T1000 (cell line): ENCODE measurements at regions not wholly inside any gene's neighbourhood (a gene's known extent, or its start where the extent isn't known, plus 50 kb on each side); places are given as distances from the start of the nearest gene placed in this dataset.
"Not testable (repeated sequence)": the region's sequence is repeated elsewhere in the genome, so short reads cannot be mapped to it uniquely, and the experiment has no call there.

Source experiments
- DNase-seq: peaks from one replicate; lab custom pipeline; 2025; ENCODE audit warnings: mixed read lengths; lab: John Stamatoyannopoulos, UW

DNA sequence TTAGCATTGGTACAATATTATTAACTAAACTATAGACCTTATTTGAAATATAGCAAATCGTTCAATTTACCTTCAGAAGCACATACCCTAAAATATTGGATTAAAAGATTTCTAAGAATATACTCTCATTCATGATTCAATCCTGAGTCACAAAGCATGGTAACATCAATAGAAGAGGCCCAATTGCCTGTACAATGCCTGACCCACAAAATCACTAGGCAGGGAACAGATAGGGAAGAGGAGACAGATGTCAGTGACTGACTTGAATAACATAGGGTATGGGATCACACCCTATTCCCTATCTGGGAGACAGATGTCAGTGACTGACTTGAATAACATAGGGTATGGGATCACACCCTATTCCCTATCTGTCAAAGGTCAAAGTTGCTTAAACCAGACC lies 611.6 kb upstream of the VRK2 start:
- no peak for DNase-seq

- no peak for DNase-seq
Measured at GRCh38 chr2:57437077-57437476, 609.5 kb upstream of the VRK2 start.

GRCh38 chr2:57440437-57440836 lies 606.2 kb upstream of the VRK2 start:
- no peak for DNase-seq

- no peak for DNase-seq
Measured at GRCh38 chr2:57443086-57443485, 603.5 kb upstream of the VRK2 start.

- DNase-seq: no peak
Measured at GRCh38 chr2:57443973-57444521, 602.6 kb upstream of the VRK2 start.

DNA sequence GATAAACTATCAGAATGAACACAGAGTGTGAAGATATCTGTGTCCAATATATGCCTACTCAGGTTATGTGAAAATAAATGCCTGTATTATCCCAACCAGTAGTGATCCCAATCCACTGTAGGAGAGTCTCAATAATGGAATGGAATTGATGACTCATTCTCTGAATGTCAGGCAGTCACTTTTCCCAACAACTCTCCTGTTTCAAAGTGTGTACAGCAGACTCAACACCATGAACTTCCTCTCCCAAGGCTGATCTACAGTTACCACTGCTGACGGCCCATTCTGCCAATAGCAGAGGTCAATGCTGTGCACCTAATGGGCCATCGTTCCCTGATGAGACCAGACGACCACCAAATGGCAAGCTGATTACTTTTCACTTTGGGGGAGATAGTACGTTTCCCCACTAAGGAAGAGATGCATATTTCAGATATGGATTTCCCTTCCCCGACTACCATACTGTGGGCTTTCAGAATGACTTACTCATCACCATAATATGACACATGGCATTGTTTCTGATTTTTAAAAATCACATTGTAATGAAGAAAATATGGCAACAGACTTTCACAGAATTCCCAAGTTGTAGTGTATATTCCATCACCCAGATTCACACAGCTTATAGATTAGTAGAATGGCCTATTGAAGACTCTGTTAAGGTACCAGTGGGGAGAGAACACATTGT lies 601.7 kb upstream of the VRK2 start:
- no peak for DNase-seq

- DNase-seq: no peak
Measured at GRCh38 chr2:57448816-57449215, 597.8 kb upstream of the VRK2 start.

DNA sequence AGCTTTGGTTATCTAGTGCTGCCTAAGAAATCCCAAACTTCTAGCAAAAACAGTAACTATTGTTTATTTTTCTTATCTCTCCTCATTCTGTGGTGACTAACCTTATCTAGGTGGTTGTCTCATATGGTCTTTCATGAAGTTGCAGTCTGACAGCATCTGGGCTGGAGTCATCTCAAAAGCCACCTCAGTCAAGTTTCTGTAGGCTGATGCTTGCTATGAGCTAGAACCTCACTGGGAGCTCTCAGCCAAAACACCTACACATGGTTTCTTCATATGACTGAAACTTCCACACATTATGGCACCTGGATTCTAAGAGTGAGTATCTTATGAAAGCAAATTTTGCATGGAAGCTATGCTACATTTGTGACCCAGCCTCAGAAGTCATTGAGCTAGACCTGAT lies 596.4 kb upstream of the VRK2 start:
- DNase-seq: no peak

DNA sequence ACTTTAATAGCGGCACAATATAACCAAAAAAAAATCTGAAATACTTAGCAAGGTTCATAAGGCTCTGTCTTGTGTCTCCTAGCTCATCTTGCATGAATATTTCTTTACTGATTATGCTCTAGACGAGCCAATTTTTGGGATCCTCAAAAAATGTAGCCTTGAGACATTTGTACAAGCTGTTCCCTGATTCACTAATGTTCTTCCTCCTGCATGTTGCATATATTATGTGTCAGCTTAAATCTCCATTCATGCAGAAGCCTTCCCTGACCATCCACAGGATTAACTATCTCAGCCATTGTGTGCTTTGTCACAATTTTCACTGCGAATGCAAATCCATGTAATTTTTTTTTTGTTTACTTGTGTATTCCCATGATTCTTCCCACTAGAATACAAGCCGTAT lies 594.0 kb upstream of the VRK2 start:
- no peak for DNase-seq

GRCh38 chr2:57453945-57454344 lies 592.7 kb upstream of the VRK2 start:
- no peak for DNase-seq

DNA sequence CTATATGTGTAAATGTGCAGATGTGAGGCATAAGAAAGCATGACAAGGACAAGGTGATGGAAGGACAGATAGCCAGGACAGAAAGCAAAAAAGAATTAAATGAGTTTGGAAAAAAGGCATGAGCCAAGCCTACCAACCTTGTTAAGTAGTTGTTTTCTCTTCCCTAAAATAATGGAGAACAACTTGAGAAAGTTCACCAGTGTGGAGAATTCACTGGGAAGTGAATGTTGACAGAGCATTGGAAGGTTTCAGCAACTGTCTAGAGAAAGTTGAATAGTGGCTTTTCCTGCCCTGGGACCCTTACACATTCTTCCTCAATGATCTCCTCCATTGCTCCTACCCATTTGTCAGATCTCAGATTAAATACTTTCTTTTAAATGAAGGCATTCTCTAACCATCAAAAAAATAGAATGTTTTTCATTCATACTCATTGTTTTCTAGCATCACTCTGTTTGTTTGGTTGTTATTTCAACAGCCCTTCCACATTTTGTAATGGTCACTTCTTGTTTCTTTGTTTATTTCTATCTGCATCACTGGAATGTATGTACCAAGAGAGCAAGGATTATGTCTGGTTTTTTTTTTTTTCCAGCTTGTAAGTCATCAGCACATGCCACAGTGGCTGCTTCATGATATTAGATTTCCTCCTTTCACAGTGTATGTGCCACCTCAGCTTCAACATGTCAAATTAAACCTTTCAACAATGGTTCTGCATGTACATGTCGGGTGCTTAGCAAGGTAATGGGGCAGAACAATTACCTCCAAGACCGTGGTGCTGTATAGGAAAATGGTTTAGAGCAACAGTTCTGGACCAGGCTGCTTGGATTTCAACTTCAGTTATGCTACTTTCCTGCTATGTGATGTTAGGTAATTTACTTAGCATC lies 586.0 kb upstream of the VRK2 start:
- DNase-seq: no peak

- DNase-seq: no peak
Measured at GRCh38 chr2:57461624-57462023, 585.0 kb upstream of the VRK2 start.

GRCh38 chr2:57465067-57465466 lies 581.5 kb upstream of the VRK2 start:
- DNase-seq: no peak

GRCh38 chr2:57465967-57466366 lies 580.6 kb upstream of the VRK2 start:
- DNase-seq: no peak

DNA sequence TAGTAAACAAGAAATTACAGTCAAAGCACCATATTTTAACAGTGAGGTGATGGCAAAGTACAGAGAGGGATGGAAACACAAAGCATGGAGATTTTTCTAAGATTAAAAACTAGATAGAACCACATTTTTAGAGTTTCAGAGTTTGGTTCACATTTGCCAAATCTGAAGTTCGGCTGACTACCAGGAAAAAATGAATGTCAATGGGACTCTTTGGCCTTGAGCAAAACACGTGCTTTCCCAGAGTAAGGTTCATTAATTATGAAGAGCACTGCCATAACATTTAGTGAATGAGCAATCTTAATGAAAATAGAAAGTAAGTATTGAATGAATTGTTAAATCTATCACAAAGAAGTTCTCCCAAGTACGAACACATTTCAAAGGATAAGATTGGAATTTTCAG lies 571.2 kb upstream of the VRK2 start:
- DNase-seq: no peak

GRCh38 chr2:57479981-57480380 lies 566.6 kb upstream of the VRK2 start:
- DNase-seq: no peak

- DNase-seq: no peak
Measured at GRCh38 chr2:57488061-57488460, 558.5 kb upstream of the VRK2 start.

DNA sequence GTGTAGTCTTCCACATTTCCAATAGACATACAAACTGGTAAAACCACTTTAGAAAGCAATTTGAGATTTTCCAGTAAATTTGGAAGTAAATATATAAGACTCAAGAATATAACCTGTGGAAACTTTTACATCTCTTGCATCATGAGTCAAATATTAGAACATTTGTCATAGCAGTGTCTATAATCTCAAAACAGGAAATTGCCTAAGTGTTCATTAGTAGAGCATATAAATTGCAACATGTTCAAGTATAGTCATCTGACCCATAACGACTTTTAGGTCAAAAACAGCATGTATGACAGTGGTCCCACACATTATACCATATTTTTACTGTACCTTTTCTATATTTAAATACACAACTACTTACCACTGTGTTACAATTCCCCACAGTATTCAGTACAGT lies 555.9 kb upstream of the VRK2 start:
- DNase-seq: no peak

- no peak for DNase-seq
Measured at GRCh38 chr2:57491213-57491612, 555.4 kb upstream of the VRK2 start.

GRCh38 chr2:57493966-57494365 lies 552.6 kb upstream of the VRK2 start:
- DNase-seq: not testable (repeated sequence)

DNA sequence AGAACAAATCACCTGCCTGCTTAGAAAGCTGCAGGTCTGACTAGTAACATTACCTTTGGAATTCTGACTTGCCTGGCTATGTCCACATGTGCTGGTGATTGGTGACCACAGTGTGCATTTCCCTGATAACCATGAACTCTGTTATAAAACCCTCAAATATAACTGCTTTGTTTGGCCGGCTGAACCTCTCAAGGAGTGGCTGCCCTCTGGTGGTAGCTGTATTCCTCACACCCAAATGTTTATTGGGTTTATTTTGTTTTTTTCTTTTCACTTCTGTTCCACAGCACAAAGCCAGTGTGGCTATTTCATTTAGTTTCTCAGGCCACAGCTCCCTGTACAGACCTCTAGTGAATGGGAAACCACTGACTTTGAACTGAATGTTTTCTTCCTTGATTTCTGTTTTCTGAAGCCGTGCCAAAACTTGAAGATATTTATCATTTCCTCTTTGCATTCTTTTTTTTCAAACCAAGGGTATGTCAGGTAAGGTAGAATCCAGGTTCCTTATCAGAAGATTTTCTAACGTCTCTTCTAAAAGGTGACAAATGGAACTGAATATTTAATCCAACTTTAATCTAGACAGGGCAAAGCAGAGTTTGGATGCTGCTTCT lies 549.0 kb upstream of the VRK2 start:
- DNase-seq: peak; percentile 23

DNA sequence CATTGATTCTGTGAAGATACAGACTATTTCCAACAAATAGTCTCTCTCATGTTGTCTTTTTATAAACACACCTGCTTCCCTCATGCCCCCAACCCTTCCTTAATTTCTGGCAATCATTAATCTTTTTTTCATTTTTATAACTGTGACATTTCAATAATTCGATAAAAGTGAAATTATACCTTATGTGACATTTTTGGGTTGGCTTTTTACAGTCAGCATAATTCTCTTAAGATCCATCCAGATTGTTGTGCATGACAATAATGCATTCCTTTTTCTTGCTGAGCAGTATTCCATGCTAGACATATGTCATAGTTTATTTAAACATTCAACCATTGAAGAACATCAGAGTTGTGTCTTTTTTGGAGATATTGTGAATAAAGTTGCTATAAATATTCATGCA lies 541.8 kb upstream of the VRK2 start:
- no peak for DNase-seq

- no peak for DNase-seq
Measured at GRCh38 chr2:57509189-57509588, 537.4 kb upstream of the VRK2 start.
